Subcutaneous abdominal adipose tissue (tissue), 5 donors: ENCODE measurements at regions not wholly inside any gene's neighbourhood (a gene's known extent, or its start where the extent isn't known, plus 50 kb on each side); places are given as distances from the start of the nearest gene placed in this dataset.
"Not testable (repeated sequence)": the region's sequence is repeated elsewhere in the genome, so short reads cannot be mapped to it uniquely, and the experiment has no call there.

Experiments used
- H3K27ac ChIP-seq: one replicate; pipeline ENCODE4 v1.7.0; 2013; ENCODE audit warnings: low read depth, mild to moderate bottlenecking, inconsistent platforms, low read length, moderate library complexity
- H3K27me3 ChIP-seq, 5 donors: one replicate each; pipeline ENCODE4 v1.7.0; 2013; ENCODE audit warnings: low read length in 5 of 5, inconsistent platforms in 1 of 5; ENCODE audit not compliant: control insufficient read depth in 5 of 5, insufficient read depth in 4 of 5
- H3K36me3 ChIP-seq, 5 donors: one replicate each; pipeline ENCODE4 v1.7.0; 2013; ENCODE audit warnings: low read length in 5 of 5; ENCODE audit not compliant: control insufficient read depth in 5 of 5, insufficient read depth in 5 of 5
- H3K4me1 ChIP-seq, 5 donors: one replicate each; pipeline ENCODE4 v1.7.0; 2013; ENCODE audit warnings: low read length in 5 of 5, mild to moderate bottlenecking in 3 of 5, moderate library complexity in 1 of 5; ENCODE audit not compliant: control insufficient read depth in 5 of 5, insufficient read depth in 5 of 5
- H3K4me3 ChIP-seq, 5 donors: one replicate each; pipeline ENCODE4 v1.7.0; 2013; ENCODE audit warnings: low read length in 5 of 5, low read depth in 1 of 5
- H3K9ac ChIP-seq, 5 donors: one replicate each; pipeline ENCODE4 v1.7.0; 2013; ENCODE audit warnings: low read length in 5 of 5, mild to moderate bottlenecking in 4 of 5, moderate library complexity in 3 of 5
- H3K9me3 ChIP-seq, 5 donors: one replicate each; pipeline ENCODE4 v1.7.0; 2013; ENCODE audit warnings: low read length in 5 of 5; ENCODE audit not compliant: control insufficient read depth in 5 of 5
- donor health status: healthy.
- donor health status: healthy.
- donor health status: healthy.
- donor health status: healthy.
- donor health status: healthy.

DNA sequence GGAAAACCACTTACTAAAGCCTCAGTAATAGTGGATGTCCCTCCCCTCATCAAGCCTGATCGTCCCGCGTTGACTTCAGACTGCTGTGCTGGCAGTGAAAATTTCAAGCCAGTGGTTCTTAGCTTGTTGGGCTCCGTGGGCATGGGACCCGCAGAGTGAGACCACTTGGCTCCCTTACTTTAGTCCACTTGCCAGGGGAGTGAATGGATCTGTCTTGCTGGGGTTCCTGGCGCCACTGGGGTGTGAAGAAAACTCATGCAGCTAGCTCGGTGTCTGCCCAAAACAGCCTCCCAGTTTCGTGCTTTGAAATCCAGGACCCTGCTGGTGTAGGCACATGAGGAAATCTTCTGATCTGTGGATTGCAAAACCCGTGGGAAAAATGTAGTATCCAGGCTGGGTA lies 480.0 kb upstream of the IZUMO3 start:
- Histone ChIP-seq H3K4me1 (no peaks in the 10 kb centered on the region), H3K4me3 (no peak overlapping the region)

DNA sequence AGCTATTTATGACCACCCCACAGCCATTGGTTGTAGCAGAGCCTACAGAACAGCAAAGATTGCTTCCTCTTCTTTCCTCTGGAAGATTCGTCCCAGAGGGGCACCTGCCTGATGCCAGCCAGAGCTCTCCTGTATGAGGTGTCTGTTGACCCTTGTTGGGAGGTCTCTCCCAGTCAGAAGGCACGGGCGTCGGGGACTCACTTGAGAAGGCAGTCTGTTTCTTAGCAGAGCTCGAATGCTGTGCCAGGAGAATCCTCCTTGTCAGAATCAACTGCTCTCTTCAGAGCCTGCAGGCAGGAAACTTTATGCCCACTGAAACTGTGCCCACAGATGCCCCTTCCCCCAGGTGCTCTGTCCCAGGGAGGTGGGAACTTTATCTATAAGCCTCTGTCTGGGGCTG lies 479.5 kb upstream of the IZUMO3 start:
- H3K4me1 ChIP-seq: no peaks in the 10 kb centered on the region
- H3K27ac ChIP-seq: no peak overlapping the region
- no peaks in the 10 kb centered on the region for H3K27me3 ChIP-seq
- no peaks in the 10 kb centered on the region for H3K36me3 ChIP-seq
- peaks cover 0 to 9% (median 3%) of the 10 kb centered on the region in 5 donors for H3K9me3 ChIP-seq
- no peak overlapping the region for H3K4me3 ChIP-seq
- no peak overlapping the region for H3K9ac ChIP-seq

More for the DNA sequence above, 480.0 kb upstream of the IZUMO3 start:
- H3K9ac ChIP-seq: no peak overlapping the region
- H3K36me3 ChIP-seq: no peaks in the 10 kb centered on the region
- no peaks in the 10 kb centered on the region for H3K27me3 ChIP-seq
- H3K27ac ChIP-seq: no peak overlapping the region
- peaks cover 0 to 9% (median 3%) of the 10 kb centered on the region in 5 donors for H3K9me3 ChIP-seq

DNA sequence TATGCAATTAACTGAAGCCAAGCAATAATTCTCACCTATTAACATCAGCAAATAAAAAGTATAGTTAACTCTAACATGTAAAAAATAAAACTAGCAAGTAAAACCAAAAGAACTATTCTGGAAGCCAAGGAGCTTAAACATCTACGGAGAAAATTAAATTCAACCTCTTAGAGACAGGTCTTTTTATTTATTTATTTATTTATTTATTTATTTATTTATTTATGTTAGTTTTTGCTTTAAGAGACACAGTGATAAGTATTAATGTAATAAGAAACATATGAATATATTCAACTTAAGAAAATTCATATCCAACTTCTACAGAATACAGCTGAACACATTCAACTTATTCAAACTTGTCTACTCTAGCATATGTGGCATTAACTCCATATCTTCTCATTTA lies 472.1 kb upstream of the IZUMO3 start:
- no peak overlapping the region for H3K4me3 ChIP-seq
- no peaks in the 10 kb centered on the region for H3K36me3 ChIP-seq
- H3K27ac ChIP-seq: no peak overlapping the region
- no peak overlapping the region for H3K9ac ChIP-seq
- H3K27me3 ChIP-seq: no peaks in the 10 kb centered on the region
- no peaks in the 10 kb centered on the region for H3K4me1 ChIP-seq
- no peaks in the 10 kb centered on the region for H3K9me3 ChIP-seq

DNA sequence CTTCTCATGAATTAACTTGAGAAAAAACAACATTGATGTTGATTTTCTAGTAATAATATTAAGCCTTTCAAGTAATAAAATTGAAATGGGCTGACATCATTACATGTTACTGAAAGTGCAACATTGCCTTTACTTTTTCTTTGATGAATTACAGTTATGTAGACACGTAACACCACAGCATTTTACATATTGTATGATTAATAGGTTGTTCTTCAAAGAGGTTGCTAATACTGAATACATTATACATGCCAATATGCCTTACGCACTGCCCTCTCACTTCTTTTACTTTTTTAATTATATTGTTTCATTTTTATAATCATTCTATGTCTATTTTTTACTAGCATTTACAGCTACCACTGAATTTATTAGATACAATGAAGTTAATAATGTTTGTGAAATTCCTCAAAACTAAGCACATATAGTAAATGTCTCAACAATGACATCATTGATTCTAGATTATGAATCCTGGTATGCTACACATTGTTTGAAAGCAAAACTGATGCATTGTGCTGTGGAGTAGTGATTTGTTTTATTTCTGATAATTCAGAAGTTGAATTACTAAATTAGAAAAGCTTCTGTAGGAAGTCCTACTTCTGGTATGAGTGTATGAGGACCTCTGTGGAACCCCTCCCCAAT lies 464.4 kb upstream of the IZUMO3 start:
- Histone ChIP-seq H3K27me3 (no peaks in the 10 kb centered on the region), H3K9me3 (no peaks in the 10 kb centered on the region), H3K36me3 (no peaks in the 10 kb centered on the region), H3K4me3 (no peak overlapping the region), H3K4me1 (no peaks in the 10 kb centered on the region), H3K9ac (no peak overlapping the region), H3K27ac (no peak overlapping the region)

DNA sequence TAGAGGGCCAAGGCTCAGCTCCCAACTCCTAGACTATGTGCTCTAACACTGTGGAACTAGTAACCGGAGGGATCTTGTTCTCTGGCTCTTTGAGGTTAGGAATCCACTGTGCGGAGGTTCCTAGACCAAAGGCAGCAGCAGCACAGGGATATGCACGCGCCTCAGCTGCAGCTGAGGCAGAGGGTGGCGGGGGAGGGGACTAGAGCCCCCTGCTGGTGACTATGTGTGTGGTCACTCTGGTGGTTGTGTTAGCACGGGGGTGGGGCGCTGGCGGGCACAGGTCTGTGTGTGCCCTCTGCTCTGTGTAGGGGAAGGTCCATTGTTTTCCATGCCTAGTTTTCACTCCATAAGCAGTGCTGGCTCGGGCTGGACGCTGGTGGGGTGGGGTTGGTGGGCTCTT lies 458.0 kb upstream of the IZUMO3 start:
- Histone ChIP-seq H3K9ac (no peak overlapping the region), H3K9me3 (peaks cover 0 to 5% (median 0%) of the 10 kb centered on the region in 5 donors), H3K4me1 (no peaks in the 10 kb centered on the region), H3K27me3 (no peaks in the 10 kb centered on the region), H3K36me3 (no peaks in the 10 kb centered on the region), H3K27ac (no peak overlapping the region), H3K4me3 (no peak overlapping the region)

DNA sequence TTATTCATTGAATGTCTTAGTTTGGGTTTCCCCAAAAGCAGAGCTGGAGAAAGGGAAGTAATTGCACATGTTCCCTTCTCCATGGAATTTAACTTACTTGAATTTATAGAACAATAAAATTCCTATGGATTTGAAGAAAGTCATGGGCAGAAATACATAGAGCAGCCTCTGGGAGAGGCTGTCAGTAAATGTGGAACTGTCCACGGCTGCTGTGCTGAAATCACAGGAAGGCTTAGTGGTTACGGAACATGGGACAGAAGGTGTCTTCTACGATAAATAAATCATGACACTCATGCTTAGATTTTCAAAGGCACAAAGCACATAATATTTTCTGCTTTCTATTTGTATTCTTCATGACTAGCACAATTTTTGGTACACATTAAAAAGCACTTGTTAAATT lies 440.6 kb upstream of the IZUMO3 start:
- Histone ChIP-seq H3K4me1 (no peaks in the 10 kb centered on the region), H3K27me3 (no peaks in the 10 kb centered on the region), H3K9me3 (no peaks in the 10 kb centered on the region)

DNA sequence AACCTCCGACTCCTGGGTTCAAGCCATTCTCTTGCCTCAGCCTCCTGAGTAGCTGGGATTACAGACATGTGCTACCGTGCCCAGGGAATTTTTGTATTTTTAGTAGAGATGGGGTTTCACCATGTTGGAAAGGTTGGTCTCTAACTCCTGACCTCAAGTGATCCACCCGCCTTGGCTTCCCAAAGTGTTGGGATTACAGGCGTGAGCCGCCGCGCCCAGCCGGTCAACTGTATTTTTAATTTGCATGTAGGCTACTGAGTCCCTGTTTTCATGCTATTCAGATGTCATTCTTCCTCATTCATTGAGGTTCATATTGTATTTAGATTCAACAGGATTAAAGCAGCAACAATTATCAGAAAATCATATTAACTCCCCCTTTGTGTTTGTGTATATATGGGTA lies 425.1 kb upstream of the IZUMO3 start:
- not testable (repeated sequence) for H3K4me1 ChIP-seq, H3K36me3 ChIP-seq, H3K27me3 ChIP-seq, H3K9me3 ChIP-seq, H3K9ac ChIP-seq, H3K27ac ChIP-seq, H3K4me3 ChIP-seq

More for the DNA sequence above, 440.6 kb upstream of the IZUMO3 start:
- no peak overlapping the region for H3K4me3 ChIP-seq
- H3K9ac ChIP-seq: no peak overlapping the region
- no peaks in the 10 kb centered on the region for H3K36me3 ChIP-seq
- no peak overlapping the region for H3K27ac ChIP-seq

DNA sequence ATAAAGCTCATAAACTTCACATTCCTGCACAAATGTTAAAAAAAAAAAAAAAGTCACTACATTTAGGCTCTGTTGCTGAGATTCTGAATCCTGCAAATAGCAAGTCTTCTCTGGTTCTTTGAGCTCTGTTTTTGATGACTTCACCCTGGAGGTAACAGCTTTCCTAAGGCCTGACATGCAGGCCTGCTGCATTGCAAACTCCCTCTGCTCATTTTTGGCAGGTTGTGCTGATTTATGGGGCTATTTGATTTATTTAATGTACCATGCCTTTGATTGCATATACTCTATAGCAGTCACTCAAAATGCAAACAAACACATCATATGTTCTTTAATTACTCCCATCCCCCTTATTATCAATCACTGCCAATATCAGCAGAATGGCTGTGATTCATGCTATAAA lies 416.1 kb upstream of the IZUMO3 start:
- no peak overlapping the region for H3K9ac ChIP-seq
- no peak overlapping the region for H3K4me3 ChIP-seq
- no peaks in the 10 kb centered on the region for H3K27me3 ChIP-seq
- no peaks in the 10 kb centered on the region for H3K9me3 ChIP-seq
- no peaks in the 10 kb centered on the region for H3K4me1 ChIP-seq
- no peaks in the 10 kb centered on the region for H3K36me3 ChIP-seq
- H3K27ac ChIP-seq: no peak overlapping the region

DNA sequence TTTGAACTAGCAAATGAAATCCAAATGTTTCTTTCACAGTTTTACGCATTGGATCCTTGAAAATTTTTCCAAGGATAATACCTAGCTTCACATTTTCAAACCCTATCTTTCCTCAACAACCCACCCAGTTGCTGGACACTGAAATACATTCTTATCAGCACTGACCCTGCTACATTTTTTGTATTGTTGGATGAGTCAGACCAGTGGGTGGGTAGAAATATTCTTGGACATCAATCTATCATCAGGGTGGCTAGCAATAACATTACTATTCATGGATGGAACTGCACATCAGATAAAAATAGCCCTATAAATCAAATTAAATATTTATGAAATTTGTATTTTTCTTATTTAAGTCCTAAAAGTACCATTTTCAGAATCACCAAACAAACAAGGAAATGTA lies 407.4 kb upstream of the IZUMO3 start:
- Histone ChIP-seq H3K9me3 (no peaks in the 10 kb centered on the region), H3K27ac (no peak overlapping the region), H3K9ac (no peak overlapping the region), H3K36me3 (no peaks in the 10 kb centered on the region), H3K4me3 (no peak overlapping the region), H3K4me1 (no peaks in the 10 kb centered on the region), H3K27me3 (no peaks in the 10 kb centered on the region)

DNA sequence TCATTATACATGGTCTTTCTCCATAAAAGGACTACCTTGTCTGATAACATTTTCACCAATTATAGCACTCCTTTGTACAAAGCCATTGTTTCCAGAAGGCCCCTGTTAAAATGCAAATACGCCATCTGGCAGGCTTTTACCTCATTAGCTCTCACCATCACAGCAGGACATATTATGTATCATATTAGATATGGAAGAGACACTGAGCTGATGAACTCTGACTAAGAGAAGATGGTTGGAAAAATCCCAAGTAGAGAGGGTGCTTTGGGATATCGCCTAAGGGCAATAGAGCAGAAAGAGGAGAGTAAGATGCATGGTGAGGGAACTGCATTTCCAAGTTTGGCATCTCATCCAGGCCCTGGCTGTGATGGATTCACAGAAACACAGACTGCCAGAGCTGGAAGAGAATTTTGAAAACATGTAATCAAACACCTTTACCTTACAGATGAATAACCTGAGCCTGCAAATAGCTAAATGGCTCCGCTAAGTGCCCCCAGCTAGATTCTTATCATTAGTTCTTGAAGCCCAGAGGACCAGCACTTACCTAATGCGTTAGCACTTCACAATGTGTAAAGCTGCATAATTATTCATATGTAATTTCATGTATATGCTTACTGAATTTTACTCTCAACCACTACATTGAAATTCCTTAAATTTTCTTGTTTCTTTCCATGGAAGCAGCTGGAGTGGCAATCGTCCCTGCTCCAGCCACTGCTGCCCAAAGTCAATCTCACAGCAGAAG lies 393.6 kb upstream of the IZUMO3 start:
- H3K4me1 ChIP-seq: no peaks in the 10 kb centered on the region
- H3K27me3 ChIP-seq: no peaks in the 10 kb centered on the region
- H3K9ac ChIP-seq: no peak overlapping the region
- H3K27ac ChIP-seq: no peak overlapping the region
- H3K36me3 ChIP-seq: no peaks in the 10 kb centered on the region
- H3K4me3 ChIP-seq: no peak overlapping the region
- H3K9me3 ChIP-seq: no peaks in the 10 kb centered on the region
